Neural cell (in vitro differentiated cells): ENCODE measurements at regions not wholly inside any gene's neighbourhood (a gene's known extent, or its start where the extent isn't known, plus 50 kb on each side); places are given as distances from the start of the nearest gene placed in this dataset.

ENCODE experiments used
- POLR2AphosphoS5 ChIP-seq: IDR thresholded peaks from 2 replicates; pipeline ENCODE4 v1.6.1; 2012
- RAD21 ChIP-seq: fragments of 450-650 bp; conservative IDR thresholded peaks from 2 replicates; pipeline ENCODE4 v1.6.1; 2014; ENCODE audit warnings: antibody characterized with exemption, mild to moderate bottlenecking, moderate library complexity
- TAF1 ChIP-seq: IDR thresholded peaks from 2 replicates; pipeline ENCODE4 v1.6.1; 2012; ENCODE audit warnings: low read depth
- TF ChIP-seq, protein P1 (sequence below): fragments of 450-650 bp; IDR thresholded peaks from 2 replicates; pipeline ENCODE4 v1.5.1; 2014; ENCODE audit warnings: antibody characterized with exemption, mild to moderate bottlenecking, moderate library complexity; ENCODE audit not compliant: poor library complexity, severe bottlenecking

DNA sequence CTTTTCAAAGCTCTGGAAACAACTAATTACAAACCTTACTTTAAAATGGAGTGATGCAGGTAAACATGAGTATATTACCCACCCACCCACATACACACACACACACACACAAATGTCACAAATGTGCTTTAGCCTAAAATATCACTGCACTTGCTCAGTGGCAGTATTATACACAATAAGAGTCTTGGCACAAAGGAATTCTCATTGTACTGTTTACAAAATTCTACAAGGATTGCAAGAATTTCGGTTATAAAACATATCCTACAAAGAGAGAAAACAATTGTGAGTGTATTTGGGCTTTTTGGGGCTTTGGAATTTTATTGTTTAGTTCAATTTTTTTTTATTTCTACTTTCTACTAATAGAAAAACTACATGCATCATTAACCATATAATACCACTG lies 113.2 kb upstream of the BEND6 start:
- TF ChIP-seq, protein P1, sequence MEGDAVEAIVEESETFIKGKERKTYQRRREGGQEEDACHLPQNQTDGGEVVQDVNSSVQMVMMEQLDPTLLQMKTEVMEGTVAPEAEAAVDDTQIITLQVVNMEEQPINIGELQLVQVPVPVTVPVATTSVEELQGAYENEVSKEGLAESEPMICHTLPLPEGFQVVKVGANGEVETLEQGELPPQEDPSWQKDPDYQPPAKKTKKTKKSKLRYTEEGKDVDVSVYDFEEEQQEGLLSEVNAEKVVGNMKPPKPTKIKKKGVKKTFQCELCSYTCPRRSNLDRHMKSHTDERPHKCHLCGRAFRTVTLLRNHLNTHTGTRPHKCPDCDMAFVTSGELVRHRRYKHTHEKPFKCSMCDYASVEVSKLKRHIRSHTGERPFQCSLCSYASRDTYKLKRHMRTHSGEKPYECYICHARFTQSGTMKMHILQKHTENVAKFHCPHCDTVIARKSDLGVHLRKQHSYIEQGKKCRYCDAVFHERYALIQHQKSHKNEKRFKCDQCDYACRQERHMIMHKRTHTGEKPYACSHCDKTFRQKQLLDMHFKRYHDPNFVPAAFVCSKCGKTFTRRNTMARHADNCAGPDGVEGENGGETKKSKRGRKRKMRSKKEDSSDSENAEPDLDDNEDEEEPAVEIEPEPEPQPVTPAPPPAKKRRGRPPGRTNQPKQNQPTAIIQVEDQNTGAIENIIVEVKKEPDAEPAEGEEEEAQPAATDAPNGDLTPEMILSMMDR, result no peak
- TF ChIP-seq POLR2AphosphoS5 (no peak), RAD21 (no peak), TAF1 (no peak)
